Fibroblast of upper back skin (primary cell): ENCODE measurements at regions not wholly inside any gene's neighbourhood (a gene's known extent, or its start where the extent isn't known, plus 50 kb on each side); places are given as distances from the start of the nearest gene placed in this dataset.

Experiments
- DNase-seq: peaks from one replicate; pipeline ENCODE4 v3.0.0-alpha.2; 2013

DNA sequence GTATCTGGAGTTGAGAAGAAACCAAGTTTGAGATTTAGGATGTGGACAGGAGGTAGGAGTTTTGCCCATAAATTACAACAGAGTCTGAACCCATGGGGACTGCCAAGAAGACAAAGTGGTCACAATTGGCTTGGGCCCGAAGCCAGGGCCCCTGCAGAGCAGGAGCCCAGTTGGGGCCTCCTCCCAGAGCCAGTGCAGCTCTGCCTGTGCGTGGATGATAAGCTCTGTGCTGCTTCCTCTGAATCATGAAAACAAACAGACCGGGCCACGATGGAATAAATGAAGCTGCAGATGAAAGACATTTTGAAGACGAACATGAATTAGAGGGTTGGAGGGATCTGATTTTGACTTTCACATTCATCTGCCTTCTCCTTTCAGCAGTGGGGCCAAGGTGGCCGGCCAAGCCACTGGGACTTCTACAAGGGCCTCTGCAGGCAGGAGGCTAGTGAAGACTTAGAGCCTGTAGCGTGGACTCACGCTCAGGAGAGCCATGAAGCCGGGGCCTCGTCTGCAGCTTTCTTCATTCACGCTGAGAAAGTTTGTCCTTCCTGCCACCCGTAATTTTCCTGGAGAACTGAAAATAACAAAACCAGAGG is 156.8 kb upstream of the LYZL1 start:
- DNase-seq = no peak

DNA sequence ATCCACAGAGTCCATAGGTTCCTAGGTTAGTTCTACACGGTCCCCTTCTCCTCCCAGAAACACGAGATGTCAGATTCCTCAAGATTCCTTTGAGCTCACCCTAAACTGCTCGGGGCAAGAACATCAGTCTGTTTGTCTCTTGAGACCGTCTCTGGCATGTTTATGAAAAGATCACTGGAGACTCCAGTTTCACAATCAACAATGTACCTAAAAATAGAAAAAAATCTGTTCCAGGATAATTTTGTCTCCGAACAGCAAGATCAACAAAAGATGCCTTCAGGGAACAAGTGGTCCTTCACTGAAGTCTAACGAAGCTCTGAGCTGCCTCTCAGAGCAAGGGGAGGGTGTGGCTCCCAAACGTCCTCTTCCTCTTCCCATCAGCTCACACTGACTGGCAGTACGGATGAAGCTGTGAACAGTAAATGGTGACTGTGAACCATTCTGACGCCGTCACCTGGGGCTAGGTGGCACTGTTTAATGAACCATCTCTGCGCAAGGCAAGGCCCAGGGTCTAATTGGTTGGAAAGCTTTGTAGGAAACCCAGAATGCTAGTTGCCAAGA is 156.2 kb upstream of the LYZL1 start:
- DNase-seq = no peak

DNA sequence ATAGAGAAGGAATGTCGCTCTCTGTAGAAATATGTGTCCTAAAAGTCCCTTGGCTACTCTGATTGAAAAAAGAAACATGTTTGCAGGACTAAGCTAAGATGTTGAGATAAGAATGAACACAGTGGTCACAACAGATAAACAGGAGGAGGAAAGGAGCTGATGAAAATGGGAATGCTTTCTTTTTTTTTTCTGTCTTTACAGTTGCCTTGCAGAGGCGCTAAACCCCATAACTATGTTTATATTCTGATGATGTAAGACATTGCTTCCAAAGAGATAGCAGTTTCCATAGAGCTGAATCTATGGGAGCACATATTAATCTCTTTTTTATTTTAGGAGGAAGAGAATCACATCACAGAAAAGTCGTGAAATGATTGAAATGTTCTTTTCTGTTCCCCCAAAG is 153.5 kb upstream of the LYZL1 start:
- no peak for DNase-seq

DNA sequence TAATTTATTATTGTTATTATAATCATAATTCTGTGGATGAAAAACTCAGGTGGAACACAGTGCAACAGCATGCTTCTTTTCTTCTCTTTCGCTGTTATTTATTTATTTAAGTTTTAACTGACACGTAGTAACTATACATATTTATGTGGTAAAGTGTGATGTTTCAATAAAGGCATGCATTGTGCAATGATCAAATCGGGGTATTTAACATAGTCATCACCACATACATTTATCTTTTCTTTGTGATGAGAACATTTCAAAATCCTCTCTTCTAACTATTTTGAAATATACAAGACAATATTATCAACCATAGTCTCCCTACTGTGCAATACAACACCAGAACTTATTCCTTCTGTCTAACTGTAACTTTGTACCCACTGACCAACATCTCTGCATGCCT is 152.5 kb upstream of the LYZL1 start:
- no peak for DNase-seq

DNA sequence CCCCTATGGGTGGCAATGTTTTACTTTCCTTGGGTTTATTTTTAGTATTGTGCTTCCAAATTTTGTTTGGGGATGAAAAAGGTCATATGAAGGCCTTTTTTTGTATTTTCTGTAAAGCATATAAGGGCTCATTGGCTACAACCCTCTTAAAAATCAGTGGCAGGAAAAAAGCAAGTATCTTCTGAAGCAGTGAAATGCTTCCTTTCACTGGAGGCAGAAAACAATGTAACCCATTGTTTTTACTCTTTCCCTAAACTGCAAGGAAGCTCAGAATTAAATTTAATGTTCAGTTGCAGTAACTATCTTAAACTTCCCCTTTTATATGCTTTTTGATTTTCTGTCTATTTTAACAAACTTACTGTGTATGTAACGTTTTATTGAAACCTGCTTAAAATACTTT is 148.7 kb upstream of the LYZL1 start:
- DNase-seq = no peak

DNA sequence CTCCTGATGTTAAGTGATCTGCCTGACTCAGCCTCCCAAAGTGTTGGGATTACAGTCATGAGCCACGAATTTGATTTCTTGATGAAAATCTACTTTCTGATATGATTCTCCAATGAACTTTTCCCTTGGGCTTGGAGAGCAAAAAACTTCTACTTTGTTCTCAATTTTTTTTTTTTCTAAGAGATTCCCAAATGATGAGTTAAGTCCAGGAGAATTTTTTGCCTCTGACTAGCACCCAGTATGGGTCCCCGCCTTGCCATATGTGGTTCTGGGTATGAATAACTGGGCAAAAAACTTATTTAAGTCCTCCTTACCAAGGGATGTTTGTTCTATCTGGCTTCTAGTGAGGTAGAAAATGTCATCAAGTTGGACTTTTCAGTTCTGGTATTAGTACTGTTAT is 147.9 kb upstream of the LYZL1 start:
- peak; percentile 94 for DNase-seq

DNA sequence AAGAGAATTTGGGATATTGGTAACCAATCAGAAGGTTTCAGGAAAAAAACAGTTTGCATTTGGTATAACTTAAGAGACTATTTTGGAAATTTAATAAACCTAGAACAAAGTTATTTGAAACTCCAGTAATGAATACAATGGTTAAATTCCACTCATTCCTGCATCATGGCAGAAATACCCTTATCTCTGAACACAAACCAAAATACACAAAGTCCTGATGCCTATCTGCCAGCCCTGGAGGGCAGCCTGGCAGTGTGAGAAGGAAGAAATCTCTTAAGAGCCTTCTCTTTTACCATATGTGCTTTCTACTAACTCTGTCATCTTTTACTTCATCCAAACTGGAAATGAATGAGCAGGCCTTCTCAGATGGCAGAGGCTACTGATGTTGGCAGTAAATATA is 147.1 kb upstream of the LYZL1 start:
- DNase-seq = no peak

DNA sequence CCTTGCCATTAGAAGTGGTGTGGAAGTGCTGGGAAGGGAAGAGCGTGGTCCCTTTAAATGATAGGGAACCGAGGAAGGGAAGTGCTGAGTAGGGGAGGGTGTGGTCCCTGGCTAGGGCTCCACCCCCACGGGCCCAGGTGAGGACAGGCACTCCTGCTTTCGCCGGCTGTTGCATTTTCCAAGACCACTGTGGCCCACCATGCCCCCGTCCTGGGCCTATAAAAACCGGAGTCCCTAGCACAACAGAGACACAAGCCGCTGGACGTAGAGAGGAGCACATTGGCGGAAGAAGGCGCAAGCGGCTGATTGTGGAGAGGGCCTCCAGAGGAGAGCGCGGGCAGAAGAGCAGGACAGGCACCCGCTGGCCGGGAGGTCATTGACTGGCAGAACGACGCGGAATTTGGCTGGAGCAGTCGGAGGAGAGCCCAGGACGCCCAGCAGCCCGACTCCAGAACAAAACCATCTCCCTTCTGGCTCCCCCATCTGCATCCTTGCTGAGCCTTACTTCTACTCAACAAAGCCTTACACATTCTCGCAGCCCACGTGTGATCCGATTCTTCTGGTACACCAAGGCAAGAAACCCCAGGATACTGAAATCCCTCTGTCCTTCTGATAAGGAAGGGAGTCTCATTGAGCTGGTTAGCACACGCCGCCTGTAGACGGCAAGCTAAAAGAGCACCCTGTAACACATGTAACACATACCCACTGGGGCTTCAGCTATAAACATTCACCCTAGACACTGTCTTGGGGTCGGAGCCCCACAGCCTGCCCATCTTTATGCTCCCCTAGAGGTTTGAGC is 146.2 kb upstream of the LYZL1 start:
- DNase-seq = no peak

DNA sequence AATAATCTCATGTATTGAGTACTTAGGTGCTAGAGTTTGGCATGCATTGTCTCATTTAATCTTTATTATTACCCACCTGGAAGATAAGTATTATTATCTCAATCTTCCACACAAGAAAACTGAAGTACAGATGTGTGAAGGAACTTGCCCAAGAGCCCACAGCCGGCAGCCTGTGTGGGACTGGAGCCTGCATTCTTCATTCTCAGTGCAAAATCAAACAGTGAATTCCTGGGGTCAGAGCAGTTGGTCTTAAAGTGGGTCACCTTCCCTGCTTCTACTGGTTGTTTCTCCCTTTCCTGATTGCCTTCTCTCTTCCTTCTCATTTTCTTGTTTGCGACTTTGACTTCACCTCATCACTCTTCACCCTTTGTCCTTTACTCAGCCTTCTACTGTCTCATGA is 144.7 kb upstream of the LYZL1 start:
- DNase-seq = no peak

DNA sequence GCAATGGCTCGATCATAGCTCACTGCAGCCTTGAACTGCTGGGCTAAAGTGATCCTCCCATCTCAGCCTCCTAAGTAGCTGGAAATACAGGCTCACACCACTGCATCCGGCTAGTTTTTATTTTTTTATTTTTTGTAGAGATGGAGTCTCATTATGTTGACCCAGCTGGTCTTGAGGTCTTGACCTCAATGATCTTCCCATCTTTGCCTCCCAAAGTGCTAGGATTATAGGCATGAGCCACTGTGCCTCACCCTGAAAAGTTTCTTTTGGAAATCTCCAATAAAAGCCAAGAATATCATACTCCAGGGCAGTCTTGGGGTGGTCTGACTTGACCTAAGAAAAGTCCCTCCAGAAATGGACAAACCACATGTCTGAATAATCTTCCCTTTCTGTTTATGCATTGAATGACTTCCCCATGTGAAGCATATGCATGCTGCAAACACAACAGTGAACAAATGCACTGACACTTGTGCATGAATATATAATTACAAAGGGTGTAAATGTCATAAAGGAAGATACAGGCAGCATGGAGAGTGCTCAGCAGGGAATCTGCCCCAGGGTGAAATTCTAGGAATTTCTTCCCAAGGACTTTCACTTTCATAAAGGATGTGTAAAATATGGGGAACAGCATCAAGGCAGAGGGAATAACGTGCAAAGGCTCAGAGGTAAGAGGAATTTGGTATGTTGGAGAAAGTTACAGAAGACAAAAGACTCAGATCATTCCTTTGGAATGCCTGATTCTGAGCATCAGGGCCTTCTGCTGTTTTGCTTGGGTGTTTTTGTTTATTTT is 142.4 kb upstream of the LYZL1 start:
- no peak for DNase-seq

DNA sequence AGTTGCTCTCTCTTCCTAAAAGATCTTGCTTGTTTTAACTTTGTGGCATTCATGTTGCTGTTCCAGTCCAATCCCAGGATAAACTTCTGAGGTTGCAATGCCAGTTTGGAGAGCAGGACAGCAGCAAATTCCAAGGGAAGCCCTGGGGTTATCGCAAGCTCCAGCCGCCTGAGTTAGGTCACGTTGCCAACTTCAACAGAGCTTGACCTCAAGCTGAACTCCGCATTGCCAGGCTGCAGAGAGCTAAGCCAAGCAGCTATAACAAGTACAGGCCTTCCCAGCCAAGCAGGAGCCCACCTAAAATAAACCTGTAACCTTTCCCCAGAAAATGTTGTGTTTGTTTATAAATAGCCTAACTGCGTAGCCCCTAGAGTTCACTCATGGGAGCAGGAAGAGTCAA is 138.9 kb upstream of the LYZL1 start:
- DNase-seq = no peak

DNA sequence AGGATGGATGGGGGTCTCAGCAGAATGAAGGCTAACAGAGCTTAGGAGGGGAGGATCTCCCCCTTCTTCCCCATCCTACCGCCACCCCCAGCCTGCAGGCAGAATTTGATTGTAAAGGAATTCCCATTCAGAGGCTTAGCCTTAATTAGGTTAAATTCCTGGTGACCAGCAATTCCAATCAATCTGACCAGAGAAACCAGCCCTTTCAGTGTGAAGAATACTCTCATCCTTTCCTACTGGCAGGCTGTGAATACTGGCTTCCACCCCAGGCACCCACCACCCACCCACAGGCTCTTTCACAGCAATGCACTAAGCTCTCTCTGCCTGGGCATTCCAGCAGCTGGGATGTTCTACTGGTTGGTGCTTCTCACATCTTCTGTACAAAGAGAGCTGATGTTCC is 137.9 kb upstream of the LYZL1 start:
- no peak for DNase-seq

DNA sequence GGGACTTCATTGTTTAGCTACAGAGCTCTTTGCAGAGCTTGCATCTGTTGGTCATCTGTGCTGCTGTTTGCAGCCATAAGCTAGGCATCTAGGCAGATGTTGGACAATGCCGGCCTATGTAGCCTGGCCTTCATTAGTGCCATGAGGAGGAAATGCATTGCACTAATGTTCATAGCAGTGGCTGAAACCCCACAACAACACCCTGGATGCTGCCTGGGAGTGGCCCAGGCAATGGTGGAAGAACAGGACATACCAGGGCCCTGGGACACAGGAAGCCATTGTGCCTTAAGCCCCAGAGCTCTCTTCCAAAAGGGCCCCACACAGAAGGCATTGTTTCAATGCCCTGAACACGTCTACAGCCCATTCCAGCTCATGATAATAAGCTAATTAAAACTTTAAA is 131.5 kb upstream of the LYZL1 start:
- no peak for DNase-seq

DNA sequence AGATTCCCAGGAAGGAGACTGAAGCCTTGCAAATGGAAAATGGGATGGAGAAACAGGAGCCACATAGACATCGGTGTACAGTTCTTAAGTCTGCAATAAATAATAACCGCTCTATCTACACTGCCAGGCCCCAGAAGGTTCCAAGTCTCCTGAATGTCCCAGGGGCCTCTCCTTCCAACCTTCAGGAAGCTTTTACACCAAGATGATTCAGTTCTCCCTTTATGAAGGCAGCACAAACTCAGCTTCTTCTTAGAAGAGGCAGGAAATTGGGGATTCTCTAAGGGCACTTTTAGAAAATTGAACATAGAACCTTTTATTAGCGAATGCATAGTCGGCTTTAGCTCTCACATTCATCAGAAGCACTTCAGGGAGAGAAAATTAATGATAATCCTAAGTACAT is 130.8 kb upstream of the LYZL1 start:
- DNase-seq = no peak

DNA sequence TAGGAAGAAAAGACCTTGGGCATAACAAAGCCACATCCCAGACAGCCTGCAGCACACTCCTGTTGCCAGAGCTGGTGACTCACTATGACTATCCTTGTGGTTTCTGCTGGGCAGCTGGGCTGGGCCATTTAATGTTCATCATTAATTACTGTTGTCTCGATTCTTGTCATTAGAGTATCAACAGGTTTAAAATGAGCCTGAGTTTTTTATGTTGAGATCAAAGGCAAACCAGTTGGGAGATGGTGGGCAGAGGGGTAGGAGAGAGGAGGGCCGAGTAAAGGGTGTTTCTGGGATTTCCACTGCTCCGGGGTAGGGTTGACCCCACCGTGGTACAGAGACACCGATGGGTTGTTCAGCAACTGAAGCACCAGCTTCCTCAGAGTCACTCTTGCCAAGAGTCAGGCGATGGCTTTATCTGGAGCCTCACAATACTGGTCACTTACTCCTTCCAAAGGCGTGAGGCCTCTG is 128.7 kb upstream of the LYZL1 start:
- peak; percentile 88 for DNase-seq

DNA sequence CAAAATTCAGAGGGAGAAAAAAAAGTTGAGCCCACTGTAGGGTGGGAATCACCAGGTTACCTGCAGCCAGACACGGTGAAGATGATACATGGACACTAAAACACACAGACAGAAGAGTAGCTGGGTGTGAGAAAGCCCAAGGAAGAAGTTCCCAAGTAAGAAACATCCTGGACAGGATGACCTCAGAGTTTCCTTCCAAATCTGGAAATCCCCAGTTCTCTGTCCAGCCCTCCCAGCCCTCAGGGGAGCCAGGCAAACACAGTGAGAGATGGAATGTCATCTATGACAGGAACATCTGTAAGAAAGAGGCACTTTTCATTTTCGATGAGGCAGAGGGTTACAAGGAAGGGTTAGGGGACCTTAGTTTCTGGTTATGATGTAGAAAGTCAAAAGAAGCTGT is 125.1 kb upstream of the LYZL1 start:
- DNase-seq = peak; percentile 31

DNA sequence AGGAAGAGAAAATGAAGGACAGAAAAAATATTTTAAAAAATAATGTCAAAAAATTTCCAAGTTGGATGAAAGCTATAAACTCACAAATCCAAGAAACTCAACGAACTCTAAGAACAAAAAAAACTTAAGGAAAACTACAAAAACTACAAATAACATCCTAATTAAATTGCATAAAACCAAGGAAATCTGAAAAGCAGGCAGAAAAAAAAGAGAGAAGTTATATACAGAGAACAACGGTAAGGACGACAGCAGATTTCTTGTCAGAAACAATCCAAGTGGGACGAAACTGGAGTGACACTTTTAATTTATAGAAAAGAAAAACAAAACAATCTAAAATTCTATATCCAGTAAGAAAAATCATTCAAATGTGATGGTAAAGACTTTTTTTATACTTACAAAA is 122.2 kb upstream of the LYZL1 start:
- no peak for DNase-seq

DNA sequence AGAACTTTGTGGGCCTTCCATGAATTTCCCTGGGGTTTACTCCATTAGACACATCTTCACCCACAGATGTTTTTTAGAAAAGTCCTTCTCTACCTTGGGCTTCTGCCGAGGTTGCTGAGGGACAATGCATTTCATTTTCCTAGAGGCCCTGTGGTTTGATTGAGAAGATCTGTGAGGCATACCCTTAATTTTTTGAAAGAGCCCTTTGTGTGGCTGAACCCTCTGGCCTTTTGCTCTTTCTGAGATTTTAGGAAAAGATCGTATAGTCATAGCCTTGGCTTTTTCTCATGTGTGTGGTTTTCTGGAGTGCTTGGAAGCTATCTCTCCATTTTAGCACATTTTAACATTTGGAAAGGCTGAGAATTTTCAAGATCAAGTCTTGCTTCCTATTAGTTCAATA is 119.8 kb upstream of the LYZL1 start:
- DNase-seq = no peak

DNA sequence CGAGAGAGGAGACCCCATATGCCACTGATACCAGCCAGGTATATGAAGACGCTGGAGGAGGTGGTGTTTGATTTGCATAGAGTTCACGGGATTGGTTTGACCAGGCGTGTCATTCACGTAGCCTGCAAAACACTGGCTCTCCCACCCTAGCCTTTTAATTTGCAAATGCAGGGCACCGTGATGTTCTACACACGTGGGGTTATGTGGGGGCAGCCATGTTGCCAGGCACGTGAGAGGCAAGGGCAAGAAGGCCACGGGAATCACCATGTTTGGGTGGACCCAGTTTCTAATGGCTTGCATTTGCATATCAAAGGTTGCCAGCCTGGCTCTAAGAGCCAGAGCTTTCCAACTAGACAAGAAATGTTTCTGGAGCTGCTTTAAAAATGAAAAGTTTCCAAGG is 117.2 kb upstream of the LYZL1 start:
- no peak for DNase-seq

DNA sequence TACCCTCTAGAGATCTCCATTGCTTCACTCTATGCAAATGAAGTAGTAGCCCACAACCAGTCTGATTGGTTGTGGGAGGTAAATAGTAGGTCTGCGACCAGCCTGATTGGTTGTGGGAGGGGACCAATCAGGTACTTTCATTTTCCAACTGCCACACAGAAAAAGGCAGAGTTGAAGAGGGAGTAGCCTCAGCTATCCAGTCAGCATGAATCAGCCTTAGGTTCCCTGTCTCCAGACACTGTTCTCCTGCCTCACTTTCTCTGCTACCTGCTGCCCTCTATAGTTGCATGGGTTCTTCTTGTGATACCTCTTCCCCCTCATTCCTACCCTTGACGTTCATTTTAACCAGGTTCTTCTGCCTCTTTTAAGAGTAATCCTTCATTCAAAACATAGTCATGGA is 114.5 kb upstream of the LYZL1 start:
- no peak for DNase-seq

DNA sequence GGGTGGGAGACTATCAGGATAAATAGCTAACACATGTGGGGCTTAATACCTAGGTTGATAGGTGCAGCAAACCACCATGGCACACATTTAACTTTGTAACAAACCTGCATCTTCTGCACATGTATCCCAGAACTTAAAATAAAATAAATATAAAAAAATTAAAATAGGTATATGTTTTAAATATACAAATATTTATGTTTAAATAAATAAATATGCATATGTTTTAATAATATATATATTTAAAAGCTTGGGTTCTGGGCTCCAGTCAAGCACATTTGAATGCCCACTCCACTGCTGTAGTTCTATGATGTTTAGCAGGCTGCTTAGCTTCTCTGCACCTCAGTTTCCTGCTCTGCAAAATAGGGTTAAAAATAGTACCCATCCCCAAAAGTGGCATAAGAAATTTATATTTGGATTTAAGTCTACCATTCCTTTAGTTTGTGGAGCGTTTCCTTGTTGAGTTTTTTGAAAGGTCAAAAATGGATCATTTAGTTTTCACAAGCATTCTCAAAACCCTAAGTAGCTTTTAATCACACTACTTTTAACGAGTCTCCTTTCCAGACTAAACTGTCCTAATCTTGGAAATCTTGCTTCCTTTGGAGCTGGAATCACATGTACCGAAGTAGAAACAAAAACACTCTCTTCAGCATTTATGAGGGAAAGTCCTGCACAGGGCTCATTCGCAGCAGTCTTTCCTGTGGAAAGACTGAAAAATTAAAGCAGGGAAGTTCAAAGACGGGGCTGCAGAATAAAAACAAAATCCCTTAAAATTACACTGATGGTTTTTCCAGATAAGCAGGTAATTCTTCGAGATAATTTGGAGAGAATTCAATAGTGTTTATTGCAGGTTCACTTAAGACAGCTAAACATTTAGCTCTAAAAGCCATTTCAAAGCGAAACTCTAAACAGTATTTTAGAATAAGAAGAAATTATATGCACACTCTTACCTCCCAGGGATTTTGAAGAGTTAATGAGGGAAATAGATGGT is 111.7 kb upstream of the LYZL1 start:
- DNase-seq = no peak

DNA sequence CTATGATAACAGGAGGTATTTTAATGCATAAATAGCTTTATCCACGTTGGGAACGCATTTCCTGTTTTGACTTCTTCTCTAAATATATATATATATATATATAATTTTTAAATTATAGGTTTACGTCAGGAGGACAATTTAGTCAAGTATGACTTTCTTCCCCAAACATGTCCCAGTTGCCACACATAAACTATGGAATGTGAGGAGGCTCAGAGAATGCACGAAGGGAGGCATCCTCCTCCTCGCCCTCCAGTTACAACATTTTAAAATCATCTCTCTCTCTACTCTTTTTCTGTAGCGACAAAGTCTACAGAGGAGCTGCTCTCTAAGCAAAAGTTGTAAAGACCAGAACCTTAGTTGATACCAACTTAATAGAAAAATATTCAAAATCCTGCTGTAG is 106.9 kb upstream of the LYZL1 start:
- DNase-seq = no peak
